Endothelial cell of umbilical vein (primary cell): ENCODE measurements at regions not wholly inside any gene's neighbourhood (a gene's known extent, or its start where the extent isn't known, plus 50 kb on each side); places are given as distances from the start of the nearest gene placed in this dataset.
"Not testable (repeated sequence)": the region's sequence is repeated elsewhere in the genome, so short reads cannot be mapped to it uniquely, and the experiment has no call there.

Experiments
- CTCF ChIP-seq, 2 donors: IDR thresholded peaks; 1 replicate in 1 of 2; 2 replicates in 1 of 2; pipeline ENCODE4 v1.5.1; 2011; ENCODE audit warnings: low read length in 2 of 2, mild to moderate bottlenecking in 2 of 2, moderate library complexity in 2 of 2, control low read depth in 1 of 2, inconsistent platforms in 1 of 2, low read depth in 1 of 2; ENCODE audit not compliant: insufficient read depth in 1 of 2; ENCODE audit errors: extremely low read depth in 1 of 2
- EZH2 ChIP-seq: IDR thresholded peaks from 2 replicates; pipeline ENCODE4 v1.6.1; 2012; ENCODE audit warnings: borderline replicate concordance, low read depth, mild to moderate bottlenecking, moderate library complexity, low read length, inconsistent platforms; ENCODE audit not compliant: severe bottlenecking
- POLR2A ChIP-seq: IDR thresholded peaks from 2 replicates; pipeline ENCODE4 v1.6.1; 2012; ENCODE audit warnings: low read depth, mild to moderate bottlenecking, control low read depth, low read length
- POLR2AphosphoS5 ChIP-seq: IDR thresholded peaks from 2 replicates; pipeline ENCODE4 v1.6.1; 2012; ENCODE audit warnings: low read depth, mild to moderate bottlenecking, control low read depth, low read length, moderate library complexity; ENCODE audit not compliant: insufficient read depth

- not testable (repeated sequence) for TF ChIP-seq CTCF (IDR thresholded peaks at IDR 0.05; ENCODE audit: extremely low read depth in 1 of 2, insufficient read depth in 1 of 2, low read depth in 1 of 2, low read length in 2 of 2); EZH2; POLR2AphosphoS5; POLR2A
These were observed 58.4 kb upstream of the RNF38 start for GRCh38 chr9:36458430-36458915.
